ENCODE measurements at regions not wholly inside any gene's neighbourhood (a gene's known extent, or its start where the extent isn't known, plus 50 kb on each side); places are given as distances from the start of the nearest gene placed in this dataset.

- TF ChIP-seq CTCF (IDR thresholded peaks at IDR 0.05) (no peak), POLR2A (IDR thresholded peaks at IDR 0.05) (no peak)
Measured at GRCh38 chr6:125584468-125584939, 164.9 kb upstream of the HEY2 start.
